Stomach (tissue), 8 donors: ENCODE measurements at regions not wholly inside any gene's neighbourhood (a gene's known extent, or its start where the extent isn't known, plus 50 kb on each side); places are given as distances from the start of the nearest gene placed in this dataset.

ENCODE experiments used
- DNase-seq, 2 donors: peaks; one replicate each; pipeline versions ENCODE4 v3.0.0 to v3.0.0-alpha.2; 2013 to 2019
- H3K27ac ChIP-seq, 5 donors: fragments of 200-600 bp in 4 of 5; sonication (generic) in 4 of 5; one replicate each; pipeline ENCODE4 v1.5.1; 2013 to 2019; ENCODE audit warnings: mild to moderate bottlenecking in 1 of 5, moderate library complexity in 1 of 5
- H3K27me3 ChIP-seq, 3 donors: fragments of 200-600 bp; sonication (generic); one replicate each; pipeline ENCODE4 v1.5.1; 2017 to 2019; ENCODE audit warnings: mixed run types in 1 of 3
- H3K36me3 ChIP-seq, 4 donors: fragments of 200-600 bp; sonication (generic); 1 replicate in 3 of 4; 2 replicates in 1 of 4; pipeline ENCODE4 v1.5.1; 2016 to 2019
- H3K4me1 ChIP-seq, 4 donors: fragments of 200-600 bp; sonication (generic); one replicate each; pipeline ENCODE4 v1.5.1; 2016 to 2019
- H3K4me3 ChIP-seq, 4 donors: fragments of 200-600 bp; sonication (generic) in 3 of 4; one replicate each; pipeline ENCODE4 v1.5.1; 2016 to 2019; ENCODE audit warnings: mild to moderate bottlenecking in 1 of 4
- H3K9me3 ChIP-seq, 4 donors: fragments of 200-600 bp; sonication (generic); one replicate each; pipeline ENCODE4 v1.5.1; 2016 to 2019
- CTCF ChIP-seq, 7 experiments: fragments of 450-650 bp in 4 of 7; fragments of 200-600 bp in 3 of 7; sonication (generic) in 3 of 7; IDR thresholded peaks; one replicate each; pipeline ENCODE4 v1.5.1; 2016 to 2019; ENCODE audit warnings: antibody characterized with exemption in 7 of 7, control low read depth in 2 of 7, mild to moderate bottlenecking in 1 of 7
- EP300 ChIP-seq: sonication (generic); formaldehyde crosslinking; IDR thresholded peaks from one replicate; pipeline ENCODE4 v1.6.1; 2017; ENCODE audit warnings: antibody characterized with exemption
- POLR2A ChIP-seq, 4 donors: fragments of 450-650 bp; IDR thresholded peaks; one replicate each; pipeline ENCODE4 v1.6.1; 2016; ENCODE audit warnings: antibody characterized with exemption in 4 of 4, control low read depth in 2 of 4, mild to moderate bottlenecking in 1 of 4, moderate library complexity in 1 of 4
- POLR2AphosphoS5 ChIP-seq, 3 donors: sonication (generic); formaldehyde crosslinking; IDR thresholded peaks; one replicate each; pipeline ENCODE4 v1.6.1; 2016; ENCODE audit warnings: antibody characterized with exemption in 3 of 3
- WGBS, 5 donors: extraction: QIAGEN DNeasy Blood & Tissue Kit in 3 of 5; methylation state at CpG; one replicate each; pipeline versions ENCODE4 v1.1.5 to v1.1.7; 2013 to 2018; 5-methylcytosine and 5-hydroxymethylcytosine counted together
- intact Hi-C: fragments of 100-400 bp; cut with DNase I; formaldehyde crosslinking; loops from one replicate; pipeline ENCODE4 v1.15.1; 2023; ENCODE audit warnings: low total_unique reads
- donor health status: healthy with polysubstance abuse.
- donor health status: Bipolar disorder and iron deficiency.
- donor health status: healthy.

- WGBS, 5 donors, result 77 to 97% (median 93%) methylated on average over 2 of the region's 2 CpGs
- TF ChIP-seq CTCF (IDR thresholded peaks at IDR 0.05), result no peak
- TF ChIP-seq POLR2AphosphoS5 (IDR thresholded peaks at IDR 0.05), result no peak
- TF ChIP-seq EP300, result no peak
- TF ChIP-seq POLR2A (IDR thresholded peaks at IDR 0.05), result no peak
- Histone ChIP-seq H3K27me3 (no peaks in the 10 kb centered on the region), H3K27ac (no peak overlapping the region), H3K4me3 (no peak overlapping the region), H3K4me1 (peaks cover 0 to 32% (median 4%) of the 10 kb centered on the region in 4 donors), H3K9me3 (no peaks in the 10 kb centered on the region), H3K36me3 (no peaks in the 10 kb centered on the region)
- DNase-seq, result no peak
- intact Hi-C loops, result no loop called here
These were observed 198.4 kb upstream of the NT5C1B start for GRCh38 chr2:18787726-18788125.

- Histone ChIP-seq H3K27me3 (no peaks in the 10 kb centered on the region), H3K27ac (no peak overlapping the region), H3K4me3 (no peak overlapping the region), H3K36me3 (no peaks in the 10 kb centered on the region), H3K9me3 (no peaks in the 10 kb centered on the region), H3K4me1 (peaks cover 0 to 11% (median 0%) of the 10 kb centered on the region in 4 donors)
- TF ChIP-seq EP300 (no peak), CTCF (IDR thresholded peaks at IDR 0.05) (no peak), POLR2AphosphoS5 (IDR thresholded peaks at IDR 0.05) (no peak), POLR2A (IDR thresholded peaks at IDR 0.05) (no peak)
- intact Hi-C loops, result no loop called here
- DNase-seq, result no peak
- 86 to 96% (median 94%) methylated on average over 2 of the region's 2 CpGs for WGBS, 5 donors
These were observed 194.9 kb upstream of the NT5C1B start for GRCh38 chr2:18784245-18784644.

GRCh38 chr2:18781541-18782280, 192.3 kb upstream of the NT5C1B start:
- DNase-seq, result no peak
- WGBS, 5 donors, result 78 to 98% (median 90%) methylated on average over 1 of the region's 1 CpG
- no peak overlapping the region for H3K4me3 ChIP-seq
- no peaks in the 10 kb centered on the region for H3K27me3 ChIP-seq
- H3K27ac ChIP-seq, result no peak overlapping the region
- no peaks in the 10 kb centered on the region for H3K36me3 ChIP-seq
- no peaks in the 10 kb centered on the region for H3K9me3 ChIP-seq
- TF ChIP-seq CTCF (IDR thresholded peaks at IDR 0.05) (no peak), POLR2AphosphoS5 (IDR thresholded peaks at IDR 0.05) (no peak), EP300 (no peak), POLR2A (IDR thresholded peaks at IDR 0.05) (no peak)
- intact Hi-C loops, result no loop called here
- no peaks in the 10 kb centered on the region for H3K4me1 ChIP-seq

GRCh38 chr2:18777250-18777812, 188.0 kb upstream of the NT5C1B start:
- Histone ChIP-seq H3K27ac (no peak overlapping the region), H3K27me3 (no peaks in the 10 kb centered on the region)
- no peak for DNase-seq

More at GRCh38 chr2:18777250-18777812, 188.0 kb upstream of the NT5C1B start:
- TF ChIP-seq POLR2AphosphoS5 (IDR thresholded peaks at IDR 0.05), result no peak
- no peak for TF ChIP-seq EP300
- no peak for TF ChIP-seq CTCF (IDR thresholded peaks at IDR 0.05)
- TF ChIP-seq POLR2A (IDR thresholded peaks at IDR 0.05), result no peak
- Histone ChIP-seq H3K4me3 (no peak overlapping the region), H3K36me3 (no peaks in the 10 kb centered on the region), H3K9me3 (no peaks in the 10 kb centered on the region), H3K4me1 (no peaks in the 10 kb centered on the region)
- 42 to 71% (median 49%) methylated on average over 2 of the region's 2 CpGs for WGBS, 5 donors
- intact Hi-C loops, result no loop called here
